Transverse colon (tissue), 3 donors: ENCODE measurements at regions not wholly inside any gene's neighbourhood (a gene's known extent, or its start where the extent isn't known, plus 50 kb on each side); places are given as distances from the start of the nearest gene placed in this dataset.

Experiments
- CTCF ChIP-seq, 5 experiments: fragments of 200-600 bp in 3 of 5; fragments of 450-650 bp in 2 of 5; sonication (generic) in 3 of 5; IDR thresholded peaks; 1 replicate in 2 of 5; 2 replicates in 3 of 5; pipeline ENCODE4 v1.5.1; 2016 to 2017; ENCODE audit warnings: antibody characterized with exemption in 5 of 5, inconsistent platforms in 3 of 5, mild to moderate bottlenecking in 2 of 5, moderate library complexity in 1 of 5
- EP300 ChIP-seq: sonication (generic); formaldehyde crosslinking; IDR thresholded peaks from one replicate; pipeline ENCODE4 v1.6.1; 2017; ENCODE audit warnings: antibody characterized with exemption, low read depth
- POLR2A ChIP-seq: fragments of 450-650 bp; IDR thresholded peaks from one replicate; pipeline ENCODE4 v1.6.1; 2016; ENCODE audit warnings: antibody characterized with exemption, mild to moderate bottlenecking, moderate library complexity

GRCh38 chr22:23518376-23519187, 61.5 kb downstream of the IGLL1 start:
- TF ChIP-seq CTCF (IDR thresholded peaks at IDR 0.05): no peak
- no peak for TF ChIP-seq EP300
- no peak for TF ChIP-seq POLR2A
